HG03354 (cell line): ENCODE measurements at regions not wholly inside any gene's neighbourhood (a gene's known extent, or its start where the extent isn't known, plus 50 kb on each side); places are given as distances from the start of the nearest gene placed in this dataset.
"Not testable (repeated sequence)": the region's sequence is repeated elsewhere in the genome, so short reads cannot be mapped to it uniquely, and the experiment has no call there.

Experiments used
- ATAC-seq: cut with Tn5 transposase; IDR thresholded peaks from one replicate; pipeline ENCODE4 v1.9.1; 2021; ENCODE audit warnings: mild to moderate bottlenecking; ENCODE audit not compliant: unreplicated experiment, poor library complexity, severe bottlenecking

GRCh38 chrX:41024755-41025154 lies 60.5 kb upstream of the USP9X start:
- no peak for ATAC-seq

GRCh38 chrX:41025926-41026701 lies 59.1 kb upstream of the USP9X start:
- no peak for ATAC-seq

DNA sequence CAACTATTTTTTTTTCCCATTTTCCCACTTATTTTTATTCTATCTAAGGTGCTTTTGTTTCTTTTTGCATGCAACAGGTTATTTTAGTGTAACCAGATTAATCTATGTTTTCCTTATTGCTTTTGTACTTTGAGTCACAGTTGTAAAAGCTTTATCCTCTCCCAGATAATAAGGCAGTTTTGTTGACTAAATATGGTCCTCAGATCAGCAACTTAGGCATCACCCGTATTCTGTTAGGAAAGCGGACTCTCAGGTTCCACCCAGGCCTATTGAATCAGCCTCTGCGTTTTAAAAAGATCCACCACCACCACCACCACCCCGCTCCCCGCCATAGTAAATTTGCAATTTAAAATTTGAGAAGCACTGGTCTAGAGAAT lies 58.6 kb upstream of the USP9X start:
- no peak for ATAC-seq

DNA sequence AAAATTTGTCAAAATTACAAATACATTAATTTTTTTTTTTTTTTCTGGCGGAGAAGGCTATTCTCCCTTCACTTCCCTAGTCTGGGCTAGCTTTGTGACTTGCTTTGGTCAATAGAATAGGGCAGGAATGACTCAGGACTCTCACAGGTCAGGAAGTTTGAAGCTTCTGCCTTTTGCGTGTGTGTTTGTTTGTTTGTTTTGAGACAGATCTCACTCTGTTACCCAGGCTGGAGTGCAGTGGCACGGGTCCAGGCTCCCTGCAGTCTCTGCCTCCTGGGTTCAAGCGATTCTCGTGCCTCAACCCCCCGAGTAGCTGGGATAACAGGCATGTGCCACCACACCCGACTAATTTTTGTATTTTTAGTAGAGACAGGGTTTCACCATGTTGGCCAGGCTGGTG lies 55.9 kb upstream of the USP9X start:
- ATAC-seq: no peak

DNA sequence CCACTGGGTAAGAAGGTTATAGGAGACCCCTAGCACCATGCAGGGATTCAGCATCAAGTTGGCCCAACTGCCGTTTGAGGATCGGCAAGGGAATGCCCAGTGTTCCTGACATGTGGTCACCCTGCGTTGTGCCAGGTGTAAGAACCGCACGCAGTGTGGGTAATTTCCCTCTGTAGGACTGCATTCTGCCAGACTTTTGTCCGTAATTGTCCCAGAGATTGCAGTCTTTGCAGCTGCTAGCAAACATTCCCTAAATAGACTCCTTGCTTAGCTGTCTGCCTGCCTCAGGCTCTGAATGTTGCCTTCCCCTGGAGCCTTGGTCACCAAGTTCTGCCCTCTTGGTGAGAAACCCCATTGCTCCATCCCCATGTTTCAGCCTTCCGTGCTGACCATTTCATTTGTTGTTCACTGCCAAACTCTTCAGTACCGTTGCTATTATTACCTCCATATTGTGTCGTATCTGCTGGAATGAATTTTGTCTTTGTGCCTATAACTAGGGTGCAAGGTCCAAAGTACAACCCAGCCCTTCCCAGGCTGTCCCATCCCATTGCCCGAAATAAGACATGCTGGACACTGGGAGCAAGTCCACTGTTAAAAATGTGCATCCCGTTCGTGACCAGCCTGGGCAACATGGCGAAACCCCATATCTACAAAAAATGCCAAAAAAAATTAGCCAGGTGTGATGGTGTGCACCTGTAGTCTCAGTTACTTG lies 53.8 kb upstream of the USP9X start:
- ATAC-seq: no peak

DNA sequence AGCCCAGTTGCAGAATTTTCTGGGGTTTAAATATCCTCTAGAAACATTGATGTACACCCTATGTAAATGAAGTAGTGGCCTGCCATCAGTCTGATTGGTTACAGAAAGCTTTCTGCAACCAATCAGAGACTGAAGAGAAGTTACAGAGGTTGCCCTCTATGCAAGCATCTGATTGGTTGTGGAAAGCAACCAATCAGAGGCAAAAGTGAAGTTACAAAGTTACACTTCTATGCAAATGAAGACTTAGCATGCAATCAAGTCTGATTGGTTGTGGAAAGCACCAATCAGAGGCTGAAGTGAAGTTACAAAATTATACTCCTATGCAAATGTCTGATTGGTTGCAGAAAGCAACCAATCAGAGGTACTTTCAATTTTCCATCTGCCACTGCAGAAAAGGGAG lies 51.9 kb upstream of the USP9X start:
- no peak for ATAC-seq

- not testable (repeated sequence) for ATAC-seq
Measured at GRCh38 chrX:41034902-41035301, 50.3 kb upstream of the USP9X start.
